Epithelial cell of esophagus (primary cell): ENCODE measurements at regions not wholly inside any gene's neighbourhood (a gene's known extent, or its start where the extent isn't known, plus 50 kb on each side); places are given as distances from the start of the nearest gene placed in this dataset.

Experiments
- DNase-seq: peaks from one replicate; pipeline ENCODE4 v3.0.0; 2010; ENCODE audit warnings: low read depth
- H3K4me3 ChIP-seq: 2 replicates; pipeline ENCODE4 v1.5.1; 2011; ENCODE audit warnings: mild to moderate bottlenecking, low read length, control low read depth
- CTCF ChIP-seq: IDR thresholded peaks from 2 replicates; pipeline ENCODE4 v1.5.1; 2011; ENCODE audit warnings: low read depth, mild to moderate bottlenecking, low read length, control low read depth, inconsistent platforms; ENCODE audit not compliant: insufficient read depth; ENCODE audit errors: missing control alignments

DNA sequence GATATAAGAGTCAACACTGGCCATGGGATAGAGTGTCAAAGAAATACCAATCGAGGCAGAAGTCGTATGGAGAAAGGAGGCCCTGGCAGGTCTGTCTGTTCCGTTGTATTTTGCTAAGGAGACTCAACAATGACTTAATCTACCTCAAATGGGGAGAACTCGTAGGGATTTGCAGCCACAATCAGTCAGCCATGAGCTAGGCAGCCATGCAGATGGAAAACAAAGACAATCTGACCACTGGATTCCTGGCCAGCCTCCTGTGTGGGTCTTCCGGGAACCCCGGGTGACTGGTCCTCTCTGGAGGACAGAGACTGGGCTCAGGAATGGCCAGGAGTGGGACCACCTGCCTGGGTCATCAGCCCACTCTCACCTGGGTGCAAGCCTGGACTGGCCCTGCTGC, 167.8 kb downstream of the ETS2 start:
- H3K4me3 ChIP-seq = no peak overlapping the region
- TF ChIP-seq CTCF = no peak
- DNase-seq = no peak

- no peak for DNase-seq
- TF ChIP-seq CTCF = no peak
- H3K4me3 ChIP-seq = no peak overlapping the region
Observed at GRCh38 chr21:38972078-38972477, 166.3 kb downstream of the ETS2 start.

- TF ChIP-seq CTCF = no peak
- no peak for DNase-seq
- no peak overlapping the region for H3K4me3 ChIP-seq
Observed at GRCh38 chr21:38970765-38971164, 165.0 kb downstream of the ETS2 start.

DNA sequence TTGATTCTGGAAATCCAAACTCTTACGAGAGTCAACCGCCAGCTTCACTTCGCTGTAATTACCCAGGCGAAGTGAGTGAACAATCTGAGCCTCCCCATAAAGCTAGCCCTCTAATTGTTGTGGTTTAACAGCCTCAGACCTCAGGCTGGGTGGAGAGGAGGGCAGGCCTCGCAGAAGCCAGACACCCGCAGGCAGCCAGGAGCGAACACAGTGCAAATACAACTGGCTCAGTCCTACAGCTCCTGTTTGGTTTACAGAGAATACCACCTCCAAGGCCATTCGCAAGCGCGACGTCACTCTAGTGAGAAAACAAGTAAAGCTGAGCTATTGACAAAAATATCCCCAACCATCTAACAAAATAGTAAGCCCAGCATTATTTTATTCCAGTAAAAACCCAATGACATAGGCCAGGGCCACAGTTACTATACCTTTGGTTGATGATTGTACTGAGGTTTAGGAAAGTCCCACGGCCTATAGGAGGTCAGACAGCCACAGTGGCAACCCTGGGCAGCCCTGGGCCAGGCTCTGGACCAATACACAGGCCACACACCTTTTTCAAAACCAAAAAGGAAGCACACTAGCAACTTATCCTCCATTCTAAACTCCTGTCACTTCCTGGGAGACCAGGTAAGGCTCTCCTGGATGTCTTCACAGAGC, 163.3 kb downstream of the ETS2 start:
- no peak for DNase-seq
- no peak overlapping the region for H3K4me3 ChIP-seq
- TF ChIP-seq CTCF = no peak

DNA sequence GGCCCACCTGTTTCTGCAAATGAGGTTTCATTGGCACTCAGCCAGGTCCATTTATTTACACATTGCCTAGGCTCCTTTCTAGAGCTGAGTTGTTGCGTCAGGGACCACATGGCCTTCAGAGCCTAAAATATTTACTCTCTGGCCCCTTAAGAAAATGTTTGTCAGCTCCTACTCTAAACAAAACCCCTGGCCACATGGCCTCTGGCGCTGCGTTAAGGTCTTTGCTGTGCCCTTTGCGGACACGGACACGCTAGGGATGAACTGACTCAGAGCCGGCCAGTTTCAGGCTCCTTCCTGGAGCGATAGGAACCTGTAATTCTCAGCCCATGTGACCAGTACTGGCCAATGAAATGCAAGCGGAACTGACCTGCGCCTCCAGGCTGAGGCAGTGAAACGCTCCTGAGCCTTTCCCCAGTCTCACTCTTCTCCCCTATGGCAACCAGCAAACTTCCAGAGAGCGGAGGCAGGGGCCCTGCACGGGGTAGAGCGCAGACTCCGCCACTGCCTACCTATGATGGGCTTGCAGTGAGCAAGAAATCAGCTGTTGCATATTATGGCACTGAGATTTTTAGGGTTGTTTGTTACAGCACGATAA, 160.3 kb downstream of the ETS2 start:
- peak; percentile 82 for DNase-seq
- H3K4me3 ChIP-seq = no peak overlapping the region
- TF ChIP-seq CTCF = no peak

DNA sequence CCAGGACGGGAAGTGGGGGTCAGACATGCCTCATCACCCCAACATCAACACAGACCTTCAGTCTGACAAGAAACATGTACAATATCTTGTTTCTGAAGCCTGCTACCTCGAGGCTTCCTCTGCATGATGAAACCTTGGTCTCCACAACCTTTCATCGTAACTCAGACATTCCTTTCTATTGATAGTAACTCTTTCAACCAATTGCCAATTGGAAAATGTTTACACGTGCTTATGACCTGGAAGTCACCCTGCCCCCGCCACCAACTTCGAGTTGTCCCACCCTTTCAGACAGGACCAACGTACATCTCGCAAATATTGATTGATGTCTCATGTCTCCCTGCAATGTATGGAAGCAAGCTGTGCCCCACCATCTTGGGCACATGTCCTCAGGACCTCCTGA, 159.5 kb downstream of the ETS2 start:
- TF ChIP-seq CTCF = no peak
- DNase-seq = peak; percentile 25
- no peak overlapping the region for H3K4me3 ChIP-seq

DNA sequence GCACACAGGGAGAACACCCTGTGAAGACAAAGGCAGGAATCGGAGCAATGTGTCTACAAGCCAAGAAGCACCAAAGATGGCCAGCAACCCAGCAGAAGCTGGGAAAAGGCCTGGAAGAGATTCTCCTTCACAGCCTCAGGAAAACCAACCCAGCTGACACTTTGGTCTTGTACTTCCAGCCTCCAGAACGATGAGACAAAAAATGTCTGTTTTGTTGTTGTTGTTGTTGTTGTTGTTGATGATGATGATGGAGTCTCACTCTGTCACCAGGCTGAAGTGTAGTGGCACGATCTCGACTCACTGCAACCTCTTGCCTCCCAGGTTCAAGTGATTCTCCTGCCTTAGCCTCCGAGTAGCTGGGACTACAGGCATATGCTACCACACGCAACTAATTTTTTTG, 157.3 kb downstream of the ETS2 start:
- no peak for TF ChIP-seq CTCF
- DNase-seq = no peak

More for the DNA sequence above, 157.3 kb downstream of the ETS2 start:
- H3K4me3 ChIP-seq = no peak overlapping the region
